HG03196 (cell line): ENCODE measurements at regions not wholly inside any gene's neighbourhood (a gene's known extent, or its start where the extent isn't known, plus 50 kb on each side); places are given as distances from the start of the nearest gene placed in this dataset.
"Not testable (repeated sequence)": the region's sequence is repeated elsewhere in the genome, so short reads cannot be mapped to it uniquely, and the experiment has no call there.

Experiments
- ATAC-seq: cut with Tn5 transposase; IDR thresholded peaks from one replicate; pipeline ENCODE4 v1.9.1; 2021; ENCODE audit not compliant: unreplicated experiment

DNA sequence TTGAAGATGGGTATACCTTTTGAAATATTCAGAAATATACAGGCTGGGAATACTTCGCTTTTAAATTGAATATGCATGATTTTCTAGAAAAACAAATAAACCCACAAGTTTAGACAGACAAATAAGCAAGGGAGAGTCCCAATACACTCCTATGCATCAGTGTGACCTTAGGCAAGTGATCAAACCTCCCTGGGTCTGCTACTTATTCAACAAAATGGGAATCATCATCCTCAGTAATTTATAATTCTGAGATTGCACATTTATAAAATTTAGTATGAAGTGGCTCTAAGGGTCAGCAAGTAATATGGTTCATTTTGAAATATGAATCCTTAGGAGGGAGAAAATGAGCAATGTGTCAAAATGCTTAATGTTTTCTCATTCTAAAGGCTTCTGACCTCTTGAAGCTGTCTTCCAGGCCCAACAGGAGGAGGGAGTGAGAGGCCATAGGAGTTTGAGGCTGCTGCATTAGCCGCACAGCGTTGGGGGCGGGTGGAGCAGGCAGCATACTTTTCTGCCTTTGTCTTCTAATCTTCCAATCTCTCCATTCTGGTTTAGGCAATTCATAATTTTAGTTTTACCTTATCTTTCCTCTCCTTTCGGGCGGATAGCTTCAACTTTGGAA, 155.1 kb downstream of the TRIB2 start:
- ATAC-seq: no peak

DNA sequence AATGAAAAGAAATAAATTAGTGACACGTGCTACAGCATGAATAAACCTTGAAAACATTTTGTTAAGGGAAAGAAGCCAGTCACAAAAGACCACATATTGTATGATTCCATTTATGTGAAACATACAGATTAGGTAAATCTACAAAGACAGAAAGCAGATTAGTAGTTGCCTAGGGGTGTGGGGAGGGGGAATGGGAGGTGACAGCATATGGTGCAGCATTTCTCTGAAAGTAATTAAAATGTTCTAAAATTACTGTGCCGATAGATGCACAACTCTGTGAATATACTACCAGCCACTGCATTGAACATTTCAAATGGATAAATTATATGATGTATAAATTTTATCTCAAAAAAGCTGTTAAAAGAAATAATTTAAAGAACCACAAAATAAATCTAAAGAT, 161.0 kb downstream of the TRIB2 start:
- ATAC-seq: no peak

DNA sequence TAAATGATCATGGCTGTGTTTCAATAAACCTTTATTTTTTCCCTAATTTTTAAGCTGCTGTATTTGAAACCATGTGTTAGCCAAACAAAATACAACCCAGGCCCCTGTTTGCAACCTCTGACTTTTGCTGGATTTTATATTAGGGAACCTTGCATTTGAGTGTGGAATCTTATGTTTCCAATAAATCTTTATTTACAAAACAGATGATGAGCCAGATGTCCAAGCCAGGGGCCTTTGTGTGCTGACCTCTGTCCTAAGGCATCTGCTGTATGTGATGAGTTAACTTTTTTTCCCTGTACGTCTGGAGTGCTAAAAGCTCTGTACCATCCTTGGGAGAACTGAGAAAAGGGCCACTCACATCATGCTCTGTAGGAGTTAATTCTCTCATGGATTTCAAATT, 162.9 kb downstream of the TRIB2 start:
- ATAC-seq: no peak

DNA sequence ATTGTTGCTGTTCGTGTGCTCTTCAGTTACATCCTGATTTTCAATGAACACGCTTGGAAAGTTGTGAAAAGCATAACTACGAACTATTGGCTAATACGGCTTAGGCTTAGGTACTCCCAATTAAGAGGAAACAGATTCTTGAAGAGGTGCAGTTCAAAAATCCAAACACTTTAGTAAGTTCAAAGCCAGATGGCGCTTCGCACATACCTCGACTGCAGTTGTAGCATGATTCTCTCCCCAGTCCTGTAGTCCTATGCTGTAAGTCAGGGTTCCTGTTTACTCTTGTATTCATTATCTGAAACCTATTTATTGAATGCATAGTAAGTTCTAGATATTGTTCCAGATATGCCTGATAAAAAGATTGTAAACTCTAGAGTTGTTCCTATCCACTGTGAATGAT, 165.2 kb downstream of the TRIB2 start:
- ATAC-seq: no peak

DNA sequence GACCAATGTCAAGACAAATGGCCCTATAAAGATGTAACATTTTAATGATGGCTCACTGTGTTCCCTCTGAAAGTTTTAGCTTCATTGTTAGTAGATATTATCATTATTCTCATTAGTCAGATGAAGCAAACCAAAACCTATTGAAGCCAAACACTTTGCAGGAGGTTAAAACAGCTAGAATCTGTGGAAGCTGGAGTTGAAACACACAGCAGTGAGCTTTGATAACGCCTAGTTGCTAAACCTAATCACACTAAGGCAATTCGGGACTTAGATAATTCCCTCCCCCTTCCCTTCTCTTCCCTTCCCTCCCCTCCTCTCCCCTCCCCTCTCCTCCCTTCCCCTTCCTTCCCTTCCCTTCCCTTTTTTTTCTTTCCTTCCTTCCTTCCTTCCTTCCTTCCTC, 165.7 kb downstream of the TRIB2 start:
- no peak for ATAC-seq

DNA sequence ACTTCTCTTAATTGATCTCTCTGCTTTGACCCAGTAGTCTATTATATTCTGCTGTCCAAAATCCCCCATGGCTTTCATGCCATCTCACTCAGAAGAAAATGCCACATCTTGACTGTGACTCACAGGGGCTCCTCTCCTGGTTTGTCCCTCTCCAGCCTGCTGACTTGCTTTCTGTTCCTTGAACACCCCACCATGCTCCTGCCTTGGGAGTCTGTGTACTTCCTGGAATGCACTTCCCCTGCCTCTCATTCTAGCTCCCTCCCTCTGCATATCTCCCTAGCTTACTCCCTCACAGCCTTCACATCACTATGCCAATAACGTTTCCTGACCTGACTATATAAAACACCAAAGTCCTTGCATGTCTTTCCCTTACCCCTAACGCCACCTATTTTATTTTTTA, 167.2 kb downstream of the TRIB2 start:
- no peak for ATAC-seq

DNA sequence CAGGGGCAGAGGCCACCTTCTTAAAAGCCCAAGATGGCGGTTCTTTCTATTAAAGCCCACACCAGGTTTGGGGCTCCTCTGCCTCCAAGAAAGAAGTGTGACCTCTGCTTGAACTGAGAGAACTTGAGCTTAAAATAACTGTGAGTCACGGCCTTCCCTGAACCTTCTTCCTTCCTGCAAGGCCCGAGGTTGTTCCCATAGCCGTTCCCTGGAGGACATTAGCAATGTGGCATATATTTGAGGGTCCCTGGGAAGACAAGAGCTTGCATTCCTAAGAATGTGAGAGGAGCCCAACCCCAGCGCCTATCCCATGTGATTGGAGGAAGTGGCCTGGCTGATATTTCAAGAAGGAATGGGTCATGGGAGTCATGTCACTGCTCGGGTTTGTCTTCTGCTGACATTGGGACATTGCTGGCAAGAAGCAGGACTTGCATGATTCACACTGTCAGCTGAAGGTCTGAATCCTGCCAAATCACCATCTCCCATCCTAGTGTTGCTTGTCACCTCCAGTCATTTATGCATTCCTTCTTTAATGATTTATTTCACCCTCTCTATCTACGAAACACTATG, 168.1 kb downstream of the TRIB2 start:
- no peak for ATAC-seq

DNA sequence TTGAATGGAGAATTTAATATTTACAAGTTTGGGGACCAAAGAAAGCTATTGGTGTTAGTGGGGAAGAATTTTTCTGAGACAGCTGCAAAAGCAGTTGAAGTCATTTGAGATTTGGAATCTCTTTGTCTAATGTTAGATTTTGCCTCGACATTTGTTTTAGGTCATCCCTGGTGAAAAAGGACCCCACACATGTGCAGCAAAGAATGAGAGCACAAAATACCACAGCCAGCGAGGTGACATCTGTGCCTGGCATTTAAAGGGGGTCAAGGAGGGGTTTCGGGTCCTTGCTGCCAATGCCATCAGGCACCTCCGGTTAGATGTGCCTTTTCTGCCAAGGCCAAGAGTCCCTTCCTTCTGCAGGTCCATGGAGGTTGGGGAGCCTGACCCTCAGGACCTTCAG, 173.3 kb downstream of the TRIB2 start:
- ATAC-seq: no peak

DNA sequence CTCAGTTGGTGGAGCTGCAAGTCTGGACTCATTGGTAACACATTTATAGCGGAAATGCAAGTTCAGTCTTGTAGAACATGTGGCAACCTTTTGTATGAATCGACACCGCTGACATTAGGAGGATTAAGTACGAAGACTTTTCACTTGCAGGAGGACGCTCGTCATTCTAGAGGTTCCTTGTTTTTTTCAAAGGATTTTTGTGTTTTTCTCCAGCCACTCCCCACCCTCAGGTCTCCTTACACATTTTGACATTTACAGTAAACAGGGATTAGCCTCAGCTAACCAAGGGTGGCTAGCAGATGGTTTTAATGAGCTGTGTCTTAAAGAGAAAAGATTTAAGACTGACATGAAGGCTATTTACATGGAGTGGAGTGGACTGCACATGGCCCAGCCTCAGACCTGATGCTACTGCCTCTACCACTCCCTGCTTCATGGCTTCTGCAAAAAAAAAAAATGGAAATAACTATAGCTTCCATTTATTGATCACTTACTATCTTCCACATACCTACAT, 173.8 kb downstream of the TRIB2 start:
- ATAC-seq: no peak

DNA sequence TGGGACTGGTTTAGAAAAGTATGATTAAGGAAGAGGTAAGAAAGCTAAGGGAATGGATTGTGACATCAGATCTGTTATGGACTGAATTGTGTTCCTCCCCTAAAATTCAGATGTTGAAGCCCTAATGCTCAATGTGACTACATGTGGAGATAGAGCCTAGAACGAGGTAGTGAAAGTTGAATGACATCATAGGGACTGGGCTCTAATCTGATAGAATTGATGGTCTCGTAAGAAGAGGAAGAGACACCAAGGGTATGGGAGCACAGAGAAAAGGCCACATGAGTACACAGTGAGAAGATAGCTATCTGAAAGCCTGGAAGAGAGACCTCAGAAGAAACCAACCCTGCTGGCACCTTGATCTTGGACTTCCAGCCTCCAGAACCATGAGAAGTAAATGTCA, 178.3 kb downstream of the TRIB2 start:
- no peak for ATAC-seq

DNA sequence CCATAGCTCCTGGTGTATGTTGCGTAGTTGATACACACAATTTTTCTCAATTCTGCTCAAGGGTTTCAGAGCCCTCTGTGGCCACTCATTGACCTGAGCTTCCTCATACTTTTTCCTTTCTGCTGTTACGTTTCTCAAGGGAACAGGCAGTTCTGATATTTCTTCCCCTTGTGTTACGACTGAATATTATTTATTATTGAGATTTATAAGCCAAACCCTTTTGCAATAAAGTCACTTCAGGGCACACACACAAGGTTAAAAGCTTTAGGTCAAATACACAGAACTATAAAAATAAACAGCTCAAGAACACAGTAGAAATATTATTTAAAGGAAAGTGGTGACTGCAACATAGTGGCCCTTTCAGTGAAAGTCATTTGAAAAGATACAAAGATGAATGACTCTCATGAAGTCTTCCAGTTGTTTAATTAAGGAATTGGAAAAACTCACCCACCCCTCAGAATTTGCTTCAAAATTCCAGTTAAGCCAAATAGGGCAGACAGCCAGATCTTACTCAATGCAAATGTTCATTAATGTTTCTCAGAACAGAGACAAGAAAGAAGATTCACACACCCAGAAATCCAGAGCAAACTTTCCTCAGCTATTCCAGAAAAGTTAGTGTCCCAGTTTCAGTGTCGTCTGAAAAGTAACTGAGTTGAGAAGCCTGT, 179.7 kb downstream of the TRIB2 start:
- no peak for ATAC-seq

DNA sequence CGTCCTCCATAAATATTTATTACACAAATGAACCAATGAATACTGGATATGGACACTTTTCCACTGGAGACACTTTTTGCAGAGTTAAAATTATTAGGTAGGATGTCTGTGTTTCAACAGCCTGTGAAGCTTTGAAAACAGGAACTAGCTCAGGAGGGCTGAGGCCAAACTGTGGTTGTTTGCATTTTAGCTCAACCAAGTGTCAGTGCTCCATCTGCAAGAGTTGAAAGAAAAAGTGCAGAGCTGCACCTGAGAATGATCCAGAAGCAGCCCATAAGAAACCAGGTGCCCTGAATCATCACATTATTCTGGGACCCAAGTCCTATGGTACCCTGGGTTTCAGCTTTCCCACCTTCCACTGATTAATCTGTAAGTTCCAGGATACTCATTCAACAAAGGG, 180.4 kb downstream of the TRIB2 start:
- ATAC-seq: no peak

DNA sequence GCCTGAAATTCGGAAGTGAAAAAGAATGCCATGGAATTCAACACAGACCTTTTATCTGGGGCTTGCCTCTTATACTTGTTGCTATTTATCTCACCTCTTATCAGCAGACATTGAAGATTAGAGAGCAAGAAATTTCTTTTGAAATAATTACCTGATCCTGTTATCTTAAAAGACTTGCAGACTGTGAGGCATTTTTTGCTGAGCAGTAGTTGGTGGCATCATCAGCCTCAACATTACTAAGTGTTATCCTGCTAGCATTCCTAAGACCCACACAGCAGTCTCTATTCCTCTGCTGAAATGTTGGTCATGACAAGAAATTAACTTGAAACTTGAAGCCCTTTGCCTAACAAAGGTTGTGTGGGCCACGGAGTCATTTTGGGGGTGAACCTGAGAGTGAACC, 186.5 kb downstream of the TRIB2 start:
- no peak for ATAC-seq

DNA sequence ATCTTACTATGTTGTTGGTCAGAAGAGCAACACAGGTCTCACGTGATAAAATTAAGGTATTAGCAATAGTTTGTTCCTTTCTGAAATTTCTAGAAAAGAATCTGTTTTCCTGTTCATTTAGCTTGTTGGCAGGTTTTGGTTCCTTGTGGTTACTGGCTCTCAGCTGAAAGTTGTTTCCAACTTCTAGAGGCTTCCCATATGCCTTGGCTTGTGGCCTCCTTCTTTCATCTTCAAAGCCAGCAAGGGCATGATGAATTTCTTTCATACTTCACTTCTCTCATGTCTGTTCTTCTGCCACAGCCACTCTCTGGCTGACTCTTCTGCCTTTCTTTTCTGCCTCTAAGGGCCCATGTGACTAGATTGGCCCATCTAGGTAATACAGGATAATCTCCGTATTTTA, 193.7 kb downstream of the TRIB2 start:
- ATAC-seq: no peak

DNA sequence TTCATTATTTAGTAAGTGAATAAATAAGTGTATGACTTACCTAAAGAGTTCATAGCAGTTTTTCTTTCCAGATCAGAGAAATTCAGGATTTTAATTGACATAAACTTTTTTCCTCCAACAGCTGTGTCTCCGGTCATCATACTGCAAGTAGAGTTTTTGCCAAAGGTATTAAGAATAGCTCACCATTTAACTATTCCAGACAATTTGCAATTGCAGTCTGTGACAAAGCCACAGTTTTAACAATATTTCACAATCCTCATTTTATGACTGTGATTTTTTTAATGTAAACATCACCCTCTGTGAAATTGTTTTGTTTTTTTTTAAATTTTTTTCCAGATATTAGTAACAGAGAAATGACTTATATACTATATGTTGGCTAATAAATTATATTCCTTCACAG, 199.1 kb downstream of the TRIB2 start:
- ATAC-seq: no peak

DNA sequence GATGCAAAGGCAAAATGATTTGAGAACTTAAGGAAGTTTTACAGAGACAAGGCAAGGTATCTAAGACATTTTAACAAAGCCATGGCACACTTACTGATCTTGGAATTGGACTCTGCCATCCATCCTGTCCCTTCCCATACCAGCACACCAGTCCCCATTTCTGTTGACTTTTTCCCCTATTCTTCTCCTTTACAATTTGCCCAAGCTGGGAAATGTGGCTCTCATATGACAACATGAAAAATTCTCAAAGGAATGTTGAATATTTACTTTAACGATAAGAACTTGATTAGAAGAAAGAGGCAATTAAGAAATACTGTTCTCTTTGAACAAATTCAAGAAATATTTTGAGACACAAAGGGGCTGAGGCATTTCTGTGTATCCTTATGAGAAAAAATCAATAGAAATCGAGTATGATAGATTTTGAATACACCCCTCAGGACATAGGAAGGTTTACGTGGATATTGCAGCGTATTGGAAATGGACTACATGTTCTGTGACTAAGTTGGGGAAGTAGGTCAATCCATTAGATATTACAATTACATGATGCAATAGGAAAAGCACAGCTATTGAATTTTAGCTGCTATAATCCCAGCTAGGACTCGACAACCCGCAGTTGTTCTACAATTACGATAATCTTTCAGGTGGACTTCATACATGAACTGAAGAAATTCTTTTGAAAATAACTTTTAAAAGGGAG, 201.6 kb downstream of the TRIB2 start:
- ATAC-seq: no peak

DNA sequence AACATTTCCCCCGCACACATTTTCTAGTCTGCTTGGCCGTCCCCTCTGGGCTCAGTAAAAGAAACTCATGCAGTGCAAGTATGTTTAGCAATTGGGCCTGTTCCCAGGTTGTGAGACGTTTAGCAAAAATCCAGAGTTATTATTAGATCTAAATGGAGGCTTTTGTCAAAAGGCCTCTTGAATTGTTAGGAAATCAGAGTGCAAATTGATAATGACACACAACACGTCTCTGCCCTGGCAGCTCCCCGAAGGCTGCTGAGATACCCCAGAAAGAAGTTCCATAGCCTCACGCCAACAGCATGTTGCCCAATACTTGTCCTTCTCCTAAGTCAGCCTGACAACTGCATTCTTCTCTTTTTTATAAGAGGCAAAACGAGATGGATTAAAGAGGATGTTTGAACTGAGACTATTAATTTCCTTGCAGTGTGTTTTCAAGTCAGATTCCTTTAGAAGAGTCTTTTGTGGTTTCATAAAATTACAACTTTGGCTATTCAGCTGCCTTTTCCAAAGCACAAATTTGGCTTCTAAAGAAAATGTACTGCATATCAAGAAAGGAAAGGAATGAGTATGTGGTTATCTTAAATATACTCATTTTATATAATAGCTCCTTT, 202.2 kb downstream of the TRIB2 start:
- ATAC-seq: no peak

DNA sequence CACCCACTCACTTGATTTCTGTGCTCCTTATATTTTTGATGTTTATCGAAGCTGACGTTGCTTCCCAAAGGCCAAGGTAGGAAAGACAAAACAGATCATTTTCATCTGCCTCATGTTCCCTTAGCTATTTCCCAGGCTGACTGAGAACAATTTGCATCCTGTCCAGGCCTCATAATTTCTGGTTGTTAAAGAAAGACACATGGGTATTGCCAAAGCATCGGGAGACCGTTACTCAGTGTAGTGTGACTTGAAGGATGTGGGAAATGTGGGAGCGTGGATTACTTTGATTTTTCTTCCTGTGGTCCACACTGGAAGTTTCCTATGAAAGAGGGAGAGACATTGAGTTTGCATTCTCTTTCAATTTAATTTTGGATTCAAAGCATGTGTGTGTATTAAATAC, 204.6 kb downstream of the TRIB2 start:
- no peak for ATAC-seq

DNA sequence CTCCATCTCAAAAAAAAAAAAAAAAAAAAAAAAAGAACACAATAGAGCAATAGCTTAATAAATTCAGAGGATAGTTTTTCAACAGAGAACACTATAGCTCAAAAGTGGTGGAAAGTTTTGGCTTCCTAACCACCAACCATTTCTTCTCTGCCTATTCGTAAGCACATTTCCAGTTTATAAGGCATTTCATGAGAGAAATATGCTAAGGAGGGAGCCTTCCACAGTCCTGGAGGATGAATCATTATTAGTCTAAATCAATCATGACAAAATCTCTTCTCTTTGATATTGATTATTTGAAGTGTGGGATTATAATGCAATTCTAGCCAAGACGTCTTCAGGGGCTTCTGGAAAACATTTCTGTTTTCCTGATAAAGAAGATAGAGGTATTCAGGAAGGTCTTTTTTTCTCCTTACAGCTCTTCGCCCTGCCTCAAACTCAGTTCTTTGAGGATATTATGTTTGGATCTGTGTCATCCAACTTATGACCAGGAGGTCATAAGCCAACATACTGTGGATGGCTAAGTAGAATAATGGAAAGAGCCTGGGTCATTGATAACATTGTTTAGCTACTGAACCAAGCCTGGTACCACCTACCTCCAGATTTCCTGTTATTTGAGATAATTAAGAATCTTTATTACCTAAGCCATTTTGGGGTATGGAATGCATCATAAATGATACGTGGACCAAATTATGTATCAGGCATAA, 207.3 kb downstream of the TRIB2 start:
- no peak for ATAC-seq

DNA sequence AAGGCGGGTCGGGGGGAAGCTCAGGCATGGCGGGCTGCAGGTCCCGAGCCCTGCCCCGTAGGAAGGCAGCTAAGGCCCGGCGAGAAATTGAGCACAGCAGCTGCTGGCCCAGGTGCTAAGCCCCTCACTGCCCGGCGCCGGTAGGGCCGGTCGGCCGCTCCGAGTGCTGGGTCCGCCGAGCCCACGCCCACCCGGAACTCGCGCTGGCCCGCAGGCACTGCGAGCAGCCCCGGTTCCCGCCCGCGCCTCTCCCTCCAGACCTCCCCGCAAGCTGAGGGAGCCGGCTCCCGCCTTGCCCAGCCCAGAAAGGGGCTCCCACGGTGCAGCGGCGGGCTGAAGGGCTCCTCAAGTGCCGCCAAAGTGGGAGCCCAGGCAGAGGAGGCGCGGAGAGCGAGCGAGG, 209.9 kb downstream of the TRIB2 start:
- ATAC-seq: not testable (repeated sequence)

DNA sequence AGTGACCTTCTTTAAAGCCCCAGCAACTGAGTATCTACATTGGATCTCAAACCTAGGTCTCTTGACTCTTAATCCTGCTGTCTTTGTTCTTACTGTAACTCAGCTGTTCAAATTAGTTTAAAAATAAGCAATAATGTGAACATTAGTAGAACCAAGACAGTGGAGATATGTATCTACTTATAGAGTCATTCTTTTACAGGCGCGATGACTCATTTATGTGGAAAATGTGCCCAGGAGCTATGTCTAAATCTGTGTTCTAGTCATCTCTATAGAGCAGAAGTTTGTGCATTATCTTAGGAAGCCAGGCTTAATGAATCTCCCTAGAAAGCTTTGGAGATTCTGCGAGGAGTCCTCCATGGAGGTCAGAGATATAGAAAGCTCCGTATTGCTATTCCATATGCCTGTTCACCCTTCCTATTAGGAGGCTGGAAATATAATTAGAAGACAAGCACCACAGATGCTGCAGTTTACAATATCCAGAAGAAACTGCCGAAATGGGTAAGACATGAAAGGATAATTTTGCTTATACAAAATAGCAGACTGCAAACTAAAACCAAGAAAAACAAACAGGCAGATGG, 211.6 kb downstream of the TRIB2 start:
- ATAC-seq: no peak
